Gastroesophageal sphincter (tissue), 4 donors: ENCODE measurements at regions not wholly inside any gene's neighbourhood (a gene's known extent, or its start where the extent isn't known, plus 50 kb on each side); places are given as distances from the start of the nearest gene placed in this dataset.

Experiments used
- ATAC-seq: fragments of 150-250 bp; one replicate; pipeline ENCODE4 v1.9.1; 2016; ENCODE audit warnings: mild to moderate bottlenecking, moderate library complexity
- H3K27ac ChIP-seq, 4 donors: fragments of 200-600 bp; sonication (generic) in 3 of 4; 1 replicate in 3 of 4; 2 replicates in 1 of 4; pipeline ENCODE4 v1.5.1; 2016 to 2019
- H3K27me3 ChIP-seq: fragments of 200-600 bp; sonication (generic); one replicate; pipeline ENCODE4 v1.5.1; 2019
- H3K36me3 ChIP-seq, 2 donors: fragments of 200-600 bp; sonication (generic); one replicate each; pipeline ENCODE4 v1.5.1; 2019; ENCODE audit warnings: control low read depth in 1 of 2
- H3K4me1 ChIP-seq, 3 donors: fragments of 200-600 bp; sonication (generic); 1 replicate in 2 of 3; 2 replicates in 1 of 3; pipeline ENCODE4 v1.5.1; 2016 to 2019; ENCODE audit warnings: control low read depth in 2 of 3
- H3K4me3 ChIP-seq, 2 donors: fragments of 200-600 bp; sonication (generic); one replicate each; pipeline ENCODE4 v1.5.1; 2019; ENCODE audit warnings: mild to moderate bottlenecking in 1 of 2, moderate library complexity in 1 of 2
- H3K9me3 ChIP-seq, 3 donors: fragments of 200-600 bp; sonication (generic); one replicate each; pipeline ENCODE4 v1.5.1; 2017 to 2019; ENCODE audit warnings: control low read depth in 2 of 3
- CTCF ChIP-seq, 4 experiments: fragments of 200-600 bp in 2 of 4; fragments of 450-650 bp in 2 of 4; sonication (generic) in 1 of 4; IDR thresholded peaks; one replicate each; pipeline ENCODE4 v1.5.1; 2017 to 2019; ENCODE audit warnings: antibody characterized with exemption in 4 of 4, mild to moderate bottlenecking in 2 of 4, moderate library complexity in 2 of 4
- EP300 ChIP-seq: sonication (generic); formaldehyde crosslinking; IDR thresholded peaks from one replicate; pipeline ENCODE4 v1.6.1; 2017; ENCODE audit warnings: antibody characterized with exemption, mild to moderate bottlenecking
- POLR2A ChIP-seq, 2 donors: fragments of 450-650 bp; IDR thresholded peaks; one replicate each; pipeline ENCODE4 v1.6.1; 2017; ENCODE audit warnings: antibody characterized with exemption in 2 of 2, mild to moderate bottlenecking in 2 of 2, moderate library complexity in 1 of 2
- POLR2AphosphoS5 ChIP-seq: sonication (generic); formaldehyde crosslinking; IDR thresholded peaks from one replicate; pipeline ENCODE4 v1.6.1; 2017; ENCODE audit warnings: antibody characterized with exemption
- WGBS, 2 donors: methylation state at CpG; one replicate each; pipeline ENCODE4 v1.1.5; 2018; ENCODE audit warnings: low coverage in 1 of 2; 5-methylcytosine and 5-hydroxymethylcytosine counted together

GRCh38 chr5:6873359-6873758 lies 160.1 kb downstream of the TENT4A start:
- no peaks in the 10 kb centered on the region for H3K4me1 ChIP-seq
- TF ChIP-seq POLR2A (IDR thresholded peaks at IDR 0.05) (no peak), EP300 (no peak), CTCF (IDR thresholded peaks at IDR 0.05) (no peak), POLR2AphosphoS5 (no peak)

GRCh38 chr5:6875376-6875775 lies 162.1 kb downstream of the TENT4A start:
- no peaks in the 10 kb centered on the region for H3K4me1 ChIP-seq
- H3K4me3 ChIP-seq: no peak overlapping the region
- peaks cover 6% of the 10 kb centered on the region for H3K27me3 ChIP-seq
- WGBS, 2 donors: 63 to 88% methylated on average over 6 of the region's 6 CpGs
- ATAC-seq: no peak
- TF ChIP-seq POLR2AphosphoS5 (no peak), CTCF (IDR thresholded peaks at IDR 0.05) (no peak), POLR2A (IDR thresholded peaks at IDR 0.05) (no peak), EP300 (no peak)
- H3K9me3 ChIP-seq: no peaks in the 10 kb centered on the region
- H3K36me3 ChIP-seq: no peaks in the 10 kb centered on the region
- no peak overlapping the region for H3K27ac ChIP-seq

More at GRCh38 chr5:6873359-6873758, 160.1 kb downstream of the TENT4A start:
- Histone ChIP-seq H3K36me3 (no peaks in the 10 kb centered on the region), H3K27me3 (peaks cover 6% of the 10 kb centered on the region), H3K4me3 (no peak overlapping the region), H3K9me3 (no peaks in the 10 kb centered on the region), H3K27ac (no peak overlapping the region)
- 82 to 84% methylated on average over 3 of the region's 3 CpGs for WGBS, 2 donors
- no peak for ATAC-seq

- no peak for ATAC-seq
- WGBS, 2 donors: 79 to 86% methylated on average over 6 of the region's 13 CpGs
- H3K4me1 ChIP-seq: no peaks in the 10 kb centered on the region
Measured at GRCh38 chr5:6877986-6878828, 165.0 kb downstream of the TENT4A start.

GRCh38 chr5:6885581-6885980 lies 172.3 kb downstream of the TENT4A start:
- H3K27me3 ChIP-seq: no peaks in the 10 kb centered on the region
- H3K36me3 ChIP-seq: no peaks in the 10 kb centered on the region
- H3K4me1 ChIP-seq: no peaks in the 10 kb centered on the region
- peaks cover 0 to 39% (median 0%) of the 10 kb centered on the region in 3 donors for H3K9me3 ChIP-seq
- no peak overlapping the region for H3K4me3 ChIP-seq
- TF ChIP-seq POLR2AphosphoS5 (no peak), CTCF (IDR thresholded peaks at IDR 0.05) (no peak), POLR2A (IDR thresholded peaks at IDR 0.05) (no peak)
- no peak overlapping the region for H3K27ac ChIP-seq
- ATAC-seq: no peak
- 85 to 86% methylated on average over 2 of the region's 2 CpGs for WGBS, 2 donors

More at GRCh38 chr5:6877986-6878828, 165.0 kb downstream of the TENT4A start:
- no peak for TF ChIP-seq POLR2A (IDR thresholded peaks at IDR 0.05)
- no peak for TF ChIP-seq POLR2AphosphoS5
- no peak for TF ChIP-seq EP300
- TF ChIP-seq CTCF (IDR thresholded peaks at IDR 0.05): no peak
- no peak overlapping the region for H3K4me3 ChIP-seq
- H3K9me3 ChIP-seq: no peaks in the 10 kb centered on the region
- H3K36me3 ChIP-seq: no peaks in the 10 kb centered on the region
- peaks cover 6% of the 10 kb centered on the region for H3K27me3 ChIP-seq
- H3K27ac ChIP-seq: no peak overlapping the region

GRCh38 chr5:6886866-6887265 lies 173.6 kb downstream of the TENT4A start:
- TF ChIP-seq CTCF (IDR thresholded peaks at IDR 0.05): no peak
- no peak for TF ChIP-seq EP300
- no peak for TF ChIP-seq POLR2A (IDR thresholded peaks at IDR 0.05)
- TF ChIP-seq POLR2AphosphoS5: no peak
- Histone ChIP-seq H3K27me3 (no peaks in the 10 kb centered on the region), H3K9me3 (peaks cover 0 to 39% (median 0%) of the 10 kb centered on the region in 3 donors), H3K4me1 (no peaks in the 10 kb centered on the region), H3K27ac (no peak overlapping the region), H3K36me3 (no peaks in the 10 kb centered on the region), H3K4me3 (no peak overlapping the region)
- WGBS, 2 donors: 66% methylated on average over 3 of the region's 3 CpGs; no CpG with 5 or more reads in 1 of the 2 donors
- ATAC-seq: no peak
